ENCODE measurements at regions not wholly inside any gene's neighbourhood (a gene's known extent, or its start where the extent isn't known, plus 50 kb on each side); places are given as distances from the start of the nearest gene placed in this dataset.

DNA sequence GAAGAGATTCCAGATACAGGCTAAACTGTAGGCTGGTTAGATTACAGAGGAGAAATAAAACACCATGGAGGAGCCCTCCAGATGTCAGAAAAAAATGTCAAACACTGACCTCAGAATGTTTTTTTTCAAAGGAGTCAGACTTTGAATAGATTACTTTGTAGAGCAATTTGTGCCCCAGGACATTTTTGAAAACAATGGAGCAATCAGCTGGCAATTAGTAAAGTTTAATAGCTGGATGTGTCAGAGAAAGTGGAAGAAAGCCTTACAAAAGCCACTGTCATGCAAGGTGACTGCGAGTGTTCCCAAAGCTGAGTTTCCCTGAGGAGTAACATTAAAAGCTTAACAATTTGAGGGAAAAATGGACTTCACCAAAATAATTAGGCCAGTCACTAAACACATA is 417.8 kb upstream of the CTNND2 start (continued):
- TF ChIP-seq, protein P1, sequence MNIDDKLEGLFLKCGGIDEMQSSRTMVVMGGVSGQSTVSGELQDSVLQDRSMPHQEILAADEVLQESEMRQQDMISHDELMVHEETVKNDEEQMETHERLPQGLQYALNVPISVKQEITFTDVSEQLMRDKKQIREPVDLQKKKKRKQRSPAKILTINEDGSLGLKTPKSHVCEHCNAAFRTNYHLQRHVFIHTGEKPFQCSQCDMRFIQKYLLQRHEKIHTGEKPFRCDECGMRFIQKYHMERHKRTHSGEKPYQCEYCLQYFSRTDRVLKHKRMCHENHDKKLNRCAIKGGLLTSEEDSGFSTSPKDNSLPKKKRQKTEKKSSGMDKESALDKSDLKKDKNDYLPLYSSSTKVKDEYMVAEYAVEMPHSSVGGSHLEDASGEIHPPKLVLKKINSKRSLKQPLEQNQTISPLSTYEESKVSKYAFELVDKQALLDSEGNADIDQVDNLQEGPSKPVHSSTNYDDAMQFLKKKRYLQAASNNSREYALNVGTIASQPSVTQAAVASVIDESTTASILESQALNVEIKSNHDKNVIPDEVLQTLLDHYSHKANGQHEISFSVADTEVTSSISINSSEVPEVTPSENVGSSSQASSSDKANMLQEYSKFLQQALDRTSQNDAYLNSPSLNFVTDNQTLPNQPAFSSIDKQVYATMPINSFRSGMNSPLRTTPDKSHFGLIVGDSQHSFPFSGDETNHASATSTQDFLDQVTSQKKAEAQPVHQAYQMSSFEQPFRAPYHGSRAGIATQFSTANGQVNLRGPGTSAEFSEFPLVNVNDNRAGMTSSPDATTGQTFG (tag by site-specific recombination; IDR thresholded peaks at IDR 0.05; ENCODE audit: borderline replicate concordance) = no peak
- TF ChIP-seq ZNF223 (tag by site-specific recombination; IDR thresholded peaks at IDR 0.05) (no peak), OSR2 (tag by site-specific recombination; IDR thresholded peaks at IDR 0.05) (no peak), ZNF664 (tag by site-specific recombination; IDR thresholded peaks at IDR 0.05) (no peak)

GRCh38 chr5:12320331-12320730 is 416.1 kb upstream of the CTNND2 start:
- ChIA-PET POLR2A (no interaction called here), CTCF (no interaction called here)
- Histone ChIP-seq H3K4me1 (ENCODE audit: control insufficient read depth, insufficient read depth, low read length) (no peaks in the 10 kb centered on the region), H3K9me3 (ENCODE audit: control insufficient read depth, insufficient read depth, low read depth, low read length) (no peaks in the 10 kb centered on the region), H3K4me3 (ENCODE audit: low read depth, low read length) (no peak overlapping the region), H3K36me3 (ENCODE audit: control insufficient read depth in 2 of 2, insufficient read depth in 1 of 2, low read length in 2 of 2) (no peaks in the 10 kb centered on the region), H3K27ac (ENCODE audit: extremely low read depth, low read depth, low read length) (no peak overlapping the region)
- TF ChIP-seq ZNF112 (tag by site-specific recombination; IDR thresholded peaks at IDR 0.05) = no peak
- TF ChIP-seq ZNF660 (tag by site-specific recombination; IDR thresholded peaks at IDR 0.05) = no peak
- no peak for TF ChIP-seq YY1 (tag by site-specific recombination; IDR thresholded peaks at IDR 0.05)
- no peak for TF ChIP-seq ZNF658 (tag by site-specific recombination; IDR thresholded peaks at IDR 0.05)
- no peak for TF ChIP-seq ZBTB49 (tag by site-specific recombination; IDR thresholded peaks at IDR 0.05; ENCODE audit: low read depth)
- TF ChIP-seq ZNF114 (tag by site-specific recombination; IDR thresholded peaks at IDR 0.05) = no peak
- no peak for TF ChIP-seq ZBTB44 (tag by site-specific recombination; IDR thresholded peaks at IDR 0.05)
- TF ChIP-seq SCRT1 (tag by site-specific recombination; IDR thresholded peaks at IDR 0.05; ENCODE audit: borderline replicate concordance) = no peak
- no peak for TF ChIP-seq ZNF248 (tag by site-specific recombination; IDR thresholded peaks at IDR 0.05)
- TF ChIP-seq ZNF184 (tag by site-specific recombination; IDR thresholded peaks at IDR 0.05) = no peak

- CTCF ChIA-PET = no interaction called here
- POLR2A ChIA-PET = no interaction called here
- TF ChIP-seq SCRT2 (tag by site-specific recombination; IDR thresholded peaks at IDR 0.05) (no peak), GFI1B (tag by site-specific recombination; IDR thresholded peaks at IDR 0.05) (no peak), ZNF10 (tag by site-specific recombination; IDR thresholded peaks at IDR 0.05) (no peak), ZNF518A (tag by site-specific recombination; conservative IDR thresholded peaks at IDR 0.05; ENCODE audit: low read depth) (no peak), ZNF664 (tag by site-specific recombination; IDR thresholded peaks at IDR 0.05) (no peak)
- no peak overlapping the region for H3K4me3 ChIP-seq (ENCODE audit: low read depth, low read length)
- H3K36me3 ChIP-seq (ENCODE audit: control insufficient read depth in 2 of 2, insufficient read depth in 1 of 2, low read length in 2 of 2) = no peaks in the 10 kb centered on the region
- no peak overlapping the region for H3K27ac ChIP-seq (ENCODE audit: extremely low read depth, low read depth, low read length)
- no peaks in the 10 kb centered on the region for H3K4me1 ChIP-seq (ENCODE audit: control insufficient read depth, insufficient read depth, low read length)
- H3K9me3 ChIP-seq (ENCODE audit: control insufficient read depth, insufficient read depth, low read depth, low read length) = no peaks in the 10 kb centered on the region
Observed at GRCh38 chr5:12316812-12317211, 412.6 kb upstream of the CTNND2 start.
